NCI-H446 (cell line): ENCODE measurements at regions not wholly inside any gene's neighbourhood (a gene's known extent, or its start where the extent isn't known, plus 50 kb on each side); places are given as distances from the start of the nearest gene placed in this dataset.

Experiments
- DNase-seq, 2 experiments: peaks; one replicate each; lab custom pipeline; 2025; lab: John Stamatoyannopoulos, UW

DNA sequence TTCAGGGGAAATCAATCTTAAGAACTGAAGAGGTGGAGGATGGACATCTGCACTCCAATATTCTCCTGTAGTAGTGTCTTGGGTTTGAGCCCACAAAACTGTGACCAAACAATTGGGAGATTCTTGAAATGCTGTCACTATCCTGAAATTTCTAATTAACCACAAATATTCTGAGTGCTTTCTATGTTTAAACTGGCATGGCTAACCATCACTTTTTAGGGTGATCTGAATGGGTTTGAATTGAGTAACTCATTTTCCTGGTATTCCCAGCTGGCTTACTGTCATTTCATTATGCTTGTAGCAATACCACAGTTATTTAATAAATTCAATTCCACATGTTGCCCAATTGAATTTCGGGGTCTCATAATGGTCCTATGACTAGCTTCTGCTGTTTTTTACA lies 216.9 kb upstream of the DCBLD2 start:
- no peak for DNase-seq

DNA sequence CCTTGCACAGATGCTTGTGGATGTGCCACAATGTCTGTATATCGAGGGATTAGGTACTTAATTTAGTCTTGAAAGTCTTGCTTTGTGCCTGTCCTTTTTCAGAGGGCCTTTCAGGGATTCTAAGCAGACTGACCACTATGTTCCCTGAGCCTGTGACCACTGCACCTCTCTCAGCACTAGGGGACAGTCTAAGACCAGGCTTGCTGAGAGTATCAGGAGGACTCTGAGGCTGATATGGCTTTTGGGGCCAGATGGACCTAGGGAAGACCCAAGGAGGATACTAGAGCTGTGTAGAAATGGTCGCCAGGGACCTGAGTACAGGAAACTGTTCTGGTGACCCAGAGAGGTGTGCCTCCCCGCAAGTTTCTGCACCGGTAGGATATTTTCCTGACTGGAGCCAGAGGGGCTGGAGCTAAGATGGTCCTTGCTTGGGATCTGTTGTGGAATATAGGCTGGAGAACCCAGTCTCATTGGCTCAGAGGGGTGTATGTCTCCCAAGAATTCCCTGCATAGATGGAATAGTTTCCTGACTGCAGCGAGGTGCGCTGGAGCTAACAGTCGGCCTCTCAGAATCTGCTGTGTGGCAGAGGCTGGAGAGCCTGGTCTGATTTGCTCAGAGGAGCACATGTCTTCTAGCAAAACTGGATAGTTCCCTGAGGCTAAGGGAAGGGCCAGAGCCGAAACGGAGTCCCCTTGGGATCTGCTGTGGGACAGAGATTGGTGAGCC lies 213.2 kb upstream of the DCBLD2 start:
- no peak for DNase-seq

DNA sequence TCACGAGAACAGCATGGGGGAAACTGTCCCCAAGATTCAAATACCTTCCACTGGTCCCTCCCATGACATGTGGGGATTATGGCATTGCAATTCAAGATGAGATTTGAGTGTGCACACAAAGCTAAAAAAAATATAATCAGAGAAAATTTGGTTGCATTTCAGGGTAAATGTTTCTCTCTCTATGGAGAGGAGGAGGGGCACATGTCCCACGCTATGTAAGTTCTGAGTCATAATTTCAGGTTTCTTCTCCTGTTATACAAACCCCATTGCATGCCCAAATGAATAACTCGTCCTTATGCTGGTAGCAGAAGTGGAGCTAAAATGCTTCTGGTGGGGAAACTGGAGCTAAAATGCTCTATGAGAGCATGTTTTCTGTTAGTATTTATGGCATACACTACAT lies 209.7 kb upstream of the DCBLD2 start:
- DNase-seq = no peak

DNA sequence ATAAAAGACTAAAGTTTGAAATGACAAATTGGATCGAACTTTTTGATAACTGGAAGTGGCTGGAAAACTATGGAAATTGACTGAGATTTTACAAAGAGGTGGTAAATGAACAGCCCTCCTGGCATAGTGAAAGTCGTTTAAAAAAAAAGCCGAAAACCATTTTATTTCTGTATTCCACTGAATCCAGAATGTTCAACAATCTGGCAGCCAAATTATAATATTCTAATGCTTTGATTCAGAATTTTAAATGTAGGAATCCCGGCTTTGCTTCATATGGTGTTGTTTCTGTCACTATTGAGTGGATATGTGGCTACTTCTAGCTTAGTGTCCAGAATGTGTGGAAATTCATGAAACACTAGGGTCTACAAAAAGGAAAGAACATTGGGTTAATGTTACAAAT lies 208.9 kb upstream of the DCBLD2 start:
- no peak for DNase-seq

DNA sequence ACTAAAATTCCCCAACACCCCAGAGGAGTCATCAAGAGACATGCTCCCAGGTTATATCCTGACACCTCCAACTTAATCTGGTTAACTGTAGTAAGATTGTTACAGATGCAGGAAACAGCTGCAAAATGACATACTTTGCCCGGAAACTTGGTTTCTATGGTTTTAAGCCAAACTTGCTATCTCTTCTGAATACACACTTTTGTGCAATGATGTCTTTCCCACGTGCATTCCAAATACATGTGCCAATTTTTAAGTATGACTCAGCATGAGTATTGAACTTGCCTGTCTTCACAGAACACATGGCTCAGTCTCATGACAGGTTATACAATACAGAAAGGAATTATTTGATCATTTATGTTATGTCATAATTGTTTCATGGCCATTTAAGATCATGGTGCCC lies 207.0 kb upstream of the DCBLD2 start:
- no peak for DNase-seq

DNA sequence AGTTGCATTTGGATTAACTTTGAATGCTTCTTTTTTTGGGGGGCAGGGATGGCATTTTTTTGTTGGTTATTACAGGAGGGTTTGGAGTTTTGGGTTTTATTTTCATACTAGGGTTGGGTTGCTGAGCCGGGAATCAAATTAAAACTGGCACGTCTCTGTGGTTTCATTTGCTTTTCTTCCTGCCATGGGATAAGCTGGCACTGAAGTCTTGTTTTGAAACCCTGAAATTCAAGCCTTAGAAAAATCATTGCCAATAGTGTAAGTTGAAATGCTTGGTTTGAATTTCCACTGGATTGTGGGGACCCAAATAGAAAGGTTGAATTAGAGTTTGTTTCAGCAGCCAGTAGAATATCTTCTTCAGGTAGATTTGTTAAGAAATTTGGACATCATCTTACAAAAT lies 193.1 kb upstream of the DCBLD2 start:
- no peak for DNase-seq

DNA sequence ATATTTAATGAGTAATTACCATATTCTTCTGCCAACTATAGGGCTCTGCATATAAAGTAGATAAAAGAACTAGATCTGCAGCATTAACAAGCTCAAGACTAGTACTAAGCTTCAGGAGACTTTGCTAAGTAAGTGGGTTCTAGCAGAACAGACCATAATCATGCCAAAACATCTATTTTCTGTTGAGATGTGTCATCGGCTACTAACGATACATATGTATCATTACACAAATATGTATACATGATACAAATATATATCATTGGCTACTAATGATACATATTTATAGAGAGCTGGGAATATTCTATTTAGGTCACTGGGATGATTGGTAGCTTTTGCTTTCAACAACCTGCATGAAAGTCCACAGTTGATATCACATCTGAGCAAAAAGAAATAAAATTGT lies 185.8 kb upstream of the DCBLD2 start:
- no peak for DNase-seq

DNA sequence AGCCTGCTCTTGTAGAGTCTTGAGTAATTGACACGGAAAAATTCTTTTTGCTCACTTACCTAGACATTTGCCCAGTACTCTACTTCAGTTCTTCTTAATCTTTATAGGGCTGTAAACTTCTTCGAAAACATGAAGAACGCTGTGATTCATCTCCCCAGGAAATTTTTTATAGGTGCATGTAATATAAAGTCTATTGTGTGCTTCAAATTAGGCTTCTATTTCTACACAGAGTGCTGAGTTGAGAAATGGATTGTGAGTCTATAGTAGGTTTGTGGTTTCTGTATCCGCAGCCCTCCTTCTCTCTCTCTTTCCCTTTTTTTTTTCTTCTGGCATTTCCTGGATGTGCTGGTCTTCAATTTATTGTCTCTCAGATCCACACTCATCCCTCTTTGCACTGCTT lies 183.3 kb upstream of the DCBLD2 start:
- no peak for DNase-seq

DNA sequence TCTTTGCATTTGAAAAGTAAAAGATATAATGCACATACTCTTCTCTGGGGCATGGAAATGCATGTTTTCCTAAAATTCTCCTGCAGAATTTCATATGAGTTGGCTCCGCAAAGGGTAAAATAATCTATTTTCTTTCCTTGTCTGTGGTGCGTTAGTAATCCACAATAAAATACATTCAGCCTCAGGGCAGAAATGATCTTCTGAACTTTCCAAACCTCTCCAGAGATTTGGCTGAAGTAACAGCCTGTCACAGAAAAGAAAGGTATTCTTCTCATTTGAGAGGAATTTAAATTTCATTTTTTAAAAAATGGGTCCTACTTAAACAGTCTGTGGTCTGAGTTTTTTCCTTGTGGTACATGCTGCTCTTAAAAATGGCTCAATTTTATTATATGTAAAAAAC lies 182.7 kb upstream of the DCBLD2 start:
- DNase-seq = no peak

DNA sequence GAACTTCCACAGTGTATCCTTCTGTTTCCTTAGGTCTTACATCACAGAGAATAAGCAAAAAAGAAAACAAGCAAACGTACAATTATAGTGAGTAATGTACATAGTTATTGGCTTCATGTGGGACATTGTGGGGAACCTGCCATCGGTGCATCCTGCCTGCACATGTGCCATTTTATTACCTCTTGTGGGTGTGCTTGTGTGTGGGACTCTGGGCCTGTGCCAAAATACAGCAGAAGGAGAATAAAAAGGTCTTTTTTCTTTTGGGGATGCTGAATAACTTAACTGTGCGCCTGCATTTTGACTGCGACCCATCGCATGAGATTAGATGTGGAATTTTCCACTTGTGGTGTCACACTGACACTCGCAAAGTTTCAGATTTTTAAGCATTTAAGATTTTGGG lies 169.6 kb upstream of the DCBLD2 start:
- DNase-seq = no peak

DNA sequence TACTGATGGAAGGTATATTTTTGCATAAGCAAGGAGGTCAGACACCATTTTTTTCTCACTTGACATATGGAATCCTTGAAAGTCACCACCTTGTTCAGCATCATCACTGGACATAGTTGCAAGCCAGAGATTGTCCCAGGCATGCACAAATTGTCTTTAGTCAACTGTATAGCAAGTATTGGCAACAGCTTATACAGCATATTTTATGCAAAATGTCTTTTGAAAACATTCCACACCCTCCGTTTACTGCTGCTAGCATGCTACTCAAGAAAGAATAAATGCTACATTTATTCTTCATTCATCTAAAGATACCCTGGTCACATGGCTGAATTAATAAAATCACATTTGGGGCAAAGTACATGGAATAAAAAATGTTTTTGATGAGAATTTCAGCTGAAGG lies 168.5 kb upstream of the DCBLD2 start:
- DNase-seq = no peak

DNA sequence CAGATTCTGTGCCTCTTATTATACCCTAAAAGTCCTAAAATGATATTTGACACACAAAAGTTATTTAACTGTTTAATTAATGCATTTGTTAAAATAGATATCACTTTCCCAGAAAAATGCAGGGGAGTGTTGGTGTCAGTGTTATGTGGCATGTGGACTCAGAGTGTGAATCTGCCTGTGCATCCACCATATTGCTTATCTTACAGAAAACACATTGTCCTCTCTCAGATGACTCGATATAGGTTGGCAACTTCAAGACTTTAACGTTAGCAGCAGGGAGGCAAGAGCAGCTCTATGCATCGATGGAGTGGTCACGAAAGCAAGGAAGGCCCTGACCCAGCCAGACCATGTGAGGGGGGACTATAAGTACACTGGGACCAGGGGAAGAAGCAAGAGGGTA lies 165.4 kb upstream of the DCBLD2 start:
- DNase-seq = no peak

DNA sequence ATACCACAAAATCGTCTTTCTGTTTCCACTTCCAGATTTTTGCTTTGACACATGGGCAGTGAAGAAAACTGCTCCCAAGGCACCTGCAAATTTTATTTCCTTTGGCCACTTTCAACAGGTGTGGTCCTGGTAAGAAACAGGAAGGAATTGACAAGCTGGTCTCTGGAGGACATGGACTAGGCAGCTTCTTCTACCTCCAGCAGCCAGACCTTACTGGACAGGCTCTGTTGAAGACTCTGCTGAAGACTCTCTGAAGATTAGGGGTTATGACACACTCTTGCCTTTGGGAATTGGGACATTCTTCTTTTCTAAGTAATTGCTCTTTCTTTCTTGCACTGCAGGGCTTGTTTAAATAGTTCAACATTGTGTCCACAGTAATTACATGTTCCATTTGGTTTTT lies 147.7 kb upstream of the DCBLD2 start:
- no peak for DNase-seq

DNA sequence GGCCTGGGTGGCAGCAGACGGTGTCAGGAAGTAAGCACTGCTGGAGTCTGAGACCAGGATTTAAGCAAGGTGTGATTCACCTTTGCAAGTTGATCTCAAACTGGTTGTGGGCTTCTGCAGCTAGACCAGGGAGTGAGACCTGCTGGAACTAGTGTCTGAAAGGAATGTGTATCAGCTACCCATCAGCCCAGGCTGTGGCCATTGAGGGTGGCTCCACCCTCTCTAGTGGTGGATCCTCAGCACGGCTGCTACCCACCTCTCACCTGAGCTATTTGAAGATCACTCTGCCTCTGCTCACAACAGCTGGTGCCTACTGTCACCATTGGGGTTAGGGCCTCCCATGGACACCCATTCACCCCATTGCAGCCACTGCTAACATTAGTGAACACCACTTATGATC lies 140.3 kb upstream of the DCBLD2 start:
- no peak for DNase-seq

DNA sequence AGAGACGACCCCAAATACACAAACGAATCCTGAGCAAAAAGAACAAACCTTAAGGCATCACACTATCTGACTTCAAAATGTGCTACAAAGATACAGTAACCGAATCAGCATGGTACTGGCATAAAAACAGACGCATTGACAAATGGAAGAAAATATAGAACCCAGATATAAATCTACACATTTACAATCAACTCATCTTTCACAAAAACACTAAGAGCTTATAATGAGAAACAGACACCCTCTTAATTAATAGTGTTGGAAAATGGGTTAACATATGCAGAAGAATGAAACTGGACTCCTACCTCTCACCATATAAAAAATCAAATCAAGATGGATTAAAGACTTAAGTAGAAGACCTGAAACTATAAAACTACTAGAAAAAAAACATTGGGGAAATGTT lies 130.3 kb upstream of the DCBLD2 start:
- no peak for DNase-seq

DNA sequence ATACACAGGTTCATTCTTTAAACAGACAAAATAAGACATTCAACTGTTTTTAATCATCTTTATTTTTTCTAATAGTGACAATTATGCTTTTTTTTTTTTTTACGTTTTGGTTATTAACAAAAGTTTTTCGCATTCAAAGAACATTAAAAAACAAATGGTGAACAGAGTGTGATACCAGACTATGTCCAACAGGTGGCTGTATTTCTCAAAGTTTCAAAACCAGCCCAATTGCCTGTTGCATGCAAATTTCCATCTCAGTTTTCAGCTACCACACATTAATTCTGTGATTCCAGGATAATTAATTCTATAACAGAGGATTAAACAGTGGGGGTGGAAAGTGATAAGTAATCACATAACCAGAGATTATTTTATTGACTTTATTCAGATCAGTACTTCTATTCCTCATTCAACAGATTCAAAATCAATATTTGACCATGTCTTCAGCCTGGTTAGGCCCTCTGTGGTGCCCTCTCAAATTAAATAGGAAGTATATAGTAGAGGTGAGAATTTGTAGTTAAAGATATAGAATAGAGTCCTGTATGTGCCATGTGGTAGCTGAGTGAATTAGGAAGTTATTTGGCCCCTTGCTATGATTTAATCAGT lies 122.2 kb upstream of the DCBLD2 start:
- DNase-seq = peak in 1 of 2 experiments; percentile 26

DNA sequence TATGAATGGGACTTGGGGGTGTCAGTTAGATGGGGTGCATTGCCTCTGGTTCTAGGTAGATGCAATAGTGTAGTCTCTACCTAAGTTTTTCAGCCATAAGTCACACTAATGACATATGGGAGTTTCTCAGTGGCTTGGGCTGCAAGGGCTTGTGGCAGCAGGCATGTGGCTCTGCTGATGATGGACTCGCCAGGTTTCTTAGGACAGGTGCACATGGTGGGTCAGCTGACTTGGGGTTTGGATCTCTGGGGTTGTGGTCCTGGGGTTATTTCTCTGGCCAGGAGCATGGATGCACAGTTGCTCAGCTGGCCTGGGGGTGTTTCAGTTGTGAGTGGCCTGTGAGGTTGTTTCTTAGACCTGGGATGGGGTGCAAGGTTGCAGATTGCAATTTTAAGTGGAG lies 120.0 kb upstream of the DCBLD2 start:
- DNase-seq = no peak

DNA sequence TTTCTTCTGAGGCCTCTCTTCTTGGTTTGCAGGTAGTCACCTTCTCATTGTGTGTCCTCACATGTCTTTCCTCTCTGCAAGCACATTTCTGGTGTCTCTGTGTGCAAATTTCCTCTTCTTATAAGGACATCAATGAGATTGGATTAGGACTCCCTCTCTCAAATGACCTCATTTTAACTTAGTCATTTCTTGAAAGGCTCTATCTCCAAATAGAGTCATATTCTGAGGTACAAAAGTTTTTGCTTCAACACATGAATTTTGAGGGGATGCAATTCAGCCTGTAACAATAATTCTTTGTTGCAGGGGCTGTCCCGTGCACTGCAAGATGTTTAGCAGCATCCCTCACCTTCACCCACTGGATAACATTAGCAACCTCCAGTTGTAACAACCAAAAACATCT lies 115.0 kb upstream of the DCBLD2 start:
- DNase-seq = no peak

DNA sequence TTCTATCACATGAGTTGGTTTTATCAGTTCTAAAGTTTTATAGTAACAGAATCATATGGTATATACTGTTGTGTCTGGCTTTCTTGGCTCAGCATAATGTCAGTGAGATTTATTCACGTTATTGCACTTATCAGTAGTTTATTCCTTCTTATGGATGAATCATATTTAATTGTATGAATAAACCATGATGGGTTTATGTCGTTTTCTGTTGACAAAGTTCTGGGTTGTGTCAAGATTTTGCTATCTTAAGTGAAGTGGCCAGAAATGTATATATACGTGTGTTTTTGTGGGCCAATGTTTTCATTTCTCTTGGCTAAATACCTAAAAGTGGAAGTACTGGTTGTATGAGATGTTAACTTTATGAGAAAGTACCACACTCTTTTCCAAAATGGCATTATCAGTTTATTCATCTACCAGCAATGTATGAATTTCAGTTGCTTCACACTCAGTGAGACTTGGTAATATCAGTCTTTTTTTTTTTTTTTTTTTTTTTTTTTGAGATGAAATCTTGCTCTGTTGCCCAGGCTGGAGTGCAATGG lies 112.4 kb upstream of the DCBLD2 start:
- no peak for DNase-seq

DNA sequence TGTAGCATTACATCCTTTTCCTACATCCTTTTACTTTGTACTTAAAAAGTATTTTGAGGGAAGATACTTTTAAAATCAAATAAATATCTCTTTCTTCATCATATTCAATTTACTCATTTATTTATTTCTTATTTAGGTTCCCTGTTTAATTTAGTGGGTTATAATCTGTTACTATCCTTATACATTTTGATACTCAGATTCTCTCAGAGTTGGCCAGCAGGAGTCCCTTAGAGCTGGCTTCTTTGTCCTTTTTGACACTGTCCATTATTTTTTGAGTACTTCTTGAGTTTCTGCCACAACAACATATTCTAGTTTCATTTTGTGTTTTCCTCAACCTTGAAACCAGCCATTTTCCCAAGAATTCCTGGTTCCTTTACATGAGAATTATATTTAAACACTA lies 111.6 kb upstream of the DCBLD2 start:
- DNase-seq = no peak

DNA sequence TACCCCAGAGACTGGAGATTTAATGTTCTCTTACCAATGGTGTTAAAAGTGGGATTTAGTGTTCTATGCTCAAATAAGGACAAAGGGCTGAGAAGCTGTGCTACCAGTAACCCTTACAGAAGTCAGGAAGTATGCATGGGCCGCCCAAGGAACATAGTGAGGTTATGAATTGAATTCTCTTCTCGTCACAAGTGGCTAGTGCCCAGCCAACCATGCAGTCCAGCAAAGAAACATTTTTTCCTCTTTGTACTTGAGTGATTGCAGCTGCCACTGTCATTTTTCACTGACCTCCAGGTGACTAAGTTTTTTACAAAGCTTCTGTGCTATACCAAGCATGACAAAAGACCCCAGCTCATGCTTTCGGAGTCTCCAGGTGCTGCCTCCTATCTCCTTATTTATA lies 110.6 kb upstream of the DCBLD2 start:
- no peak for DNase-seq

DNA sequence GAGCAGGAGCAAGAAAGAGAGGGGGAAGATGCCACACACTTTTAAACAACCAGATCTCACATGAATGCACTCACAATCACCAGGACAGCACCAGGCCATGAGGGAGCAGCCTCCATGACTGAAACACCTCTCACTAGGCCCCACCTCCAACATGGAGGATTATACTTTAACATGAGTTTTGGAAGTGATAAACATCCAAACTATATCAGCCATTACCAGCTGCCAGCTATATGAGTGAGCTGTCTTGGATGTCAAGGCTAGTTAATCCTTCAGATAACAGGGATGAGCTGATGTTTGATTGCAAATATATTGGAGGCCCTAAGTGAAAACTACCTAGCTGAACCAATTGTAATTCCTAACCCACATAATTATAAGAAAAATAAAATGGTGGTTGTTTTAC lies 108.4 kb upstream of the DCBLD2 start:
- DNase-seq = no peak

DNA sequence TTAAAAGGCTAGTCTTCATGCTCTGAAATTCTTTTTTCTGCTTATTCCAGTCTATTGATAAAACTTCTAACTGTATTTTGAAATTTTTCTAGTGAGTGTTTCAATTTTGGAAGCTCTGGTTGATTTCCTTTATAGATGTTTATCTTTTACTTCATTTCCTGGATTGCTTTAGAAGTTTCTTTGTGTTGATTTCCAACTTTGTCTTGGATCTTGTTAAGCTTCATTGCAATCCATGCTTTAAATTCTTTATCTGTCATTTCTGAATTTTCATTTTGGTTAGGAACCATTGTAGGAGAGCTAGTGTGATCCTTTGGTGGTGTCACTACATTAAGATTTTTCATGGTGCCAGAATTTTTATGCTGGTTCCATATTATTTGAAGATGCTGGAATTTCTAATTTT lies 105.2 kb upstream of the DCBLD2 start:
- DNase-seq = no peak

DNA sequence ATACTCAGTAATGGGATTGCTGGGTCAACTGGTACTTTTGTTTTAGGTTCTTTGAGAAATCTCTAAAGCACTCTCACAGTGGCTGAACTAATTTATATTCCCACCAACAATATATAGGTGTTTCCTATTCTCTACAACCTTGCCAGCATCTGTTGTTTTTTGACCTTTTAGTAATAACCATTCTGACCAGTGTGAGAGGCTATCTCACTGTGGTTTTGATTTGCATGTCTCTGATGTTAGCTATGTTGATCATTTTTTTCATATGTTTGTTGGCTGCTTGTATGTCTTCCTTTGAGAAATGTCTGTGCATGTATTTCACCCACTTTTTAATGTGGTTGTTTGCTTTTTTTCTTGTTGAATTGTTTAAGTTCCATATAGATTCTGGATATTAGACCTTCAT lies 98.2 kb upstream of the DCBLD2 start:
- no peak for DNase-seq
